ENCODE measurements at regions not wholly inside any gene's neighbourhood (a gene's known extent, or its start where the extent isn't known, plus 50 kb on each side); places are given as distances from the start of the nearest gene placed in this dataset.

GRCh38 chr1:78836726-78837125 lies 169.8 kb downstream of the ADGRL4 start (continued):
- no peak for TF ChIP-seq ZNF592 (IDR thresholded peaks at IDR 0.05)
- no peak for TF ChIP-seq SMAD1 (IDR thresholded peaks at IDR 0.05; ENCODE audit: low read depth, low read length, partially characterized antibody)
- no peak for TF ChIP-seq CREB1 (IDR thresholded peaks at IDR 0.05)
- no peak for TF ChIP-seq CREB1 (CRISPR knock-in tag; IDR thresholded peaks at IDR 0.05)
- TF ChIP-seq HNRNPL (IDR thresholded peaks at IDR 0.05; ENCODE audit: low read depth, low read length): no peak

- no peak overlapping the region for H2AFZ ChIP-seq (ENCODE audit: low read depth, low read length)
- DNase-seq (ENCODE audit: extremely low read depth in 1 of 4, low spot score in 3 of 4): peak; percentile 5 to 31 (median 13)
- H3K27ac ChIP-seq (ENCODE audit: extremely low read depth, low read depth, low read length): no peak overlapping the region
- ATAC-seq: no peak
- H3K9me1 ChIP-seq (ENCODE audit: control insufficient read depth, insufficient read depth, low read length): no peaks in the 10 kb centered on the region
- H3K79me2 ChIP-seq (ENCODE audit: control insufficient read depth, insufficient read depth, low read length): no peaks in the 10 kb centered on the region
- H3K36me3 ChIP-seq (ENCODE audit: control insufficient read depth, insufficient read depth, low read length): no peaks in the 10 kb centered on the region
- in situ Hi-C loops (cut with MboI) (no loop called here), intact Hi-C loops (cut with micrococcal nuclease) (no loop called here)
- H3K9ac ChIP-seq (ENCODE audit: insufficient read depth in 1 of 2, low read depth in 2 of 2, low read length in 2 of 2): no peak overlapping the region
- peak; percentile 77 for FAIRE-seq
- H3K4me2 ChIP-seq (ENCODE audit: insufficient read depth, low read length): no peak overlapping the region
- POLR2A ChIA-PET: no interaction called here
- 0% methylated on average over 2 of the region's 2 CpGs for WGBS (ENCODE audit: insufficient coverage, low coverage, missing lambda C conversion rate)
- H3K27me3 ChIP-seq (ENCODE audit: control insufficient read depth in 2 of 2, insufficient read depth in 2 of 2, low read length in 2 of 2): no peaks in the 10 kb centered on the region
- H3K4me3 ChIP-seq: no peak overlapping the region
- CTCF ChIA-PET (ENCODE audit: low intra/inter-chr PET ratio): interaction anchor here (0.7 kb wide), 1 partner anchor 695 kb away, joined by 3 read pairs; no protein-coding TSS in a partner anchor
- no peaks in the 10 kb centered on the region for H3K9me3 ChIP-seq (replicated peaks; ENCODE audit: control insufficient read depth, insufficient read depth, low read depth, low read length)
- H3K4me1 ChIP-seq (replicated peaks in 1 of 2; ENCODE audit: control insufficient read depth in 2 of 2, insufficient read depth in 2 of 2, low read length in 2 of 2): no peaks in the 10 kb centered on the region
- BruUV-seq (replicated peaks): no TSS peak
- no peaks in the 10 kb centered on the region for H4K20me1 ChIP-seq (replicated peaks; ENCODE audit: control insufficient read depth, insufficient read depth, low read length)
- no peak for TF ChIP-seq SRSF1 (IDR thresholded peaks at IDR 0.05; ENCODE audit: low read depth, low read length)
- TF ChIP-seq HNRNPL (IDR thresholded peaks at IDR 0.05; ENCODE audit: low read depth, low read length): no peak
- peak; percentile 58 to 70 for TF ChIP-seq RAD21 (CRISPR knock-in tag; conservative IDR thresholded peaks at IDR 0.05 in 1 of 2, IDR thresholded peaks at IDR 0.05 in 1 of 2)
- TF ChIP-seq MEIS2 (IDR thresholded peaks at IDR 0.05; ENCODE audit: partially characterized antibody): peak; percentile 12
- TF ChIP-seq ZNF316 (IDR thresholded peaks at IDR 0.05): peak; percentile 10; the same call in 1 of the 2 replicates
- TF ChIP-seq PBX2 (CRISPR knock-in tag; IDR thresholded peaks at IDR 0.05; ENCODE audit: low read depth): no peak
- TF ChIP-seq PBX2 (tag; conservative IDR thresholded peaks at IDR 0.05; ENCODE audit: low read depth): peak; percentile 46; the same call in 1 of the 2 replicates
These were observed 166.7 kb downstream of the ADGRL4 start for GRCh38 chr1:78839704-78840277.
